OCI-LY3 (cell line): ENCODE measurements at regions not wholly inside any gene's neighbourhood (a gene's known extent, or its start where the extent isn't known, plus 50 kb on each side); places are given as distances from the start of the nearest gene placed in this dataset.

Source experiments
- H2AFZ ChIP-seq: fragments of 200-600, 300-600 bp; shearing (Covaris generic); 2 replicates; pipeline ENCODE4 v1.6.0; 2014; ENCODE audit warnings: antibody characterized with exemption, low read depth, low read length
- H3K27ac ChIP-seq: fragments of 200-600, 300-600 bp; sonication (generic); 2 replicates; pipeline ENCODE4 v1.5.1; 2014; ENCODE audit warnings: mild to moderate bottlenecking, low read length, moderate library complexity, mixed read lengths
- H3K27me3 ChIP-seq: fragments of 200-600, 300-600 bp; sonication (generic); 2 replicates; pipeline ENCODE4 v1.6.1; 2014; ENCODE audit warnings: low read depth, low read length, mixed read lengths
- H3K36me3 ChIP-seq: fragments of 200-600, 300-600 bp; sonication (generic); replicated peaks from 2 replicates; pipeline ENCODE3; 2014; ENCODE audit warnings: low read depth, low read length, mixed read lengths
- H3K4me1 ChIP-seq: fragments of 300-600, 200-600 bp; sonication (generic); 2 replicates; pipeline ENCODE4 v1.6.1; 2014; ENCODE audit warnings: low read length, mixed read lengths
- H3K4me2 ChIP-seq: fragments of 200-600, 300-600 bp; sonication (generic); 2 replicates; pipeline ENCODE4 v1.6.1; 2014; ENCODE audit warnings: low read length, mixed read lengths
- H3K4me3 ChIP-seq: fragments of 300-600, 200-600 bp; sonication (generic); 2 replicates; pipeline ENCODE4 v1.5.1; 2014; ENCODE audit warnings: antibody characterized with exemption, mild to moderate bottlenecking, low read length, moderate library complexity
- H3K79me2 ChIP-seq: fragments of 300-600, 200-600 bp; shearing (Covaris generic); 2 replicates; pipeline ENCODE4 v1.6.1; 2014; ENCODE audit warnings: mild to moderate bottlenecking, low read length, mixed read lengths
- H3K9ac ChIP-seq: fragments of 300-600, 200-600 bp; shearing (Covaris generic); 2 replicates; pipeline ENCODE4 v1.6.0; 2014; ENCODE audit warnings: mild to moderate bottlenecking, low read length, moderate library complexity
- H3K9me3 ChIP-seq: fragments of 200-600, 300-600 bp; shearing (Covaris generic); 2 replicates; pipeline ENCODE4 v1.6.1; 2014; ENCODE audit warnings: low read length, mixed read lengths; ENCODE audit not compliant: insufficient read depth
- H4K20me1 ChIP-seq: fragments of 200-600, 300-600 bp; sonication (generic); 2 replicates; pipeline ENCODE4 v1.6.1; 2016; ENCODE audit warnings: low read length, mixed read lengths; ENCODE audit not compliant: insufficient read depth
- CTCF ChIP-seq: fragments of 200-600, 300-600 bp; sonication (generic); IDR thresholded peaks from 2 replicates; pipeline ENCODE4 v1.5.1; 2014; ENCODE audit warnings: antibody characterized with exemption, low read length, low read depth
- EZH2phosphoT487 ChIP-seq: fragments of 200-600 bp; shearing (Covaris generic); IDR thresholded peaks from 2 replicates; pipeline ENCODE4 v1.6.1; 2018; ENCODE audit warnings: antibody characterized with exemption, mixed run types, low read depth

DNA sequence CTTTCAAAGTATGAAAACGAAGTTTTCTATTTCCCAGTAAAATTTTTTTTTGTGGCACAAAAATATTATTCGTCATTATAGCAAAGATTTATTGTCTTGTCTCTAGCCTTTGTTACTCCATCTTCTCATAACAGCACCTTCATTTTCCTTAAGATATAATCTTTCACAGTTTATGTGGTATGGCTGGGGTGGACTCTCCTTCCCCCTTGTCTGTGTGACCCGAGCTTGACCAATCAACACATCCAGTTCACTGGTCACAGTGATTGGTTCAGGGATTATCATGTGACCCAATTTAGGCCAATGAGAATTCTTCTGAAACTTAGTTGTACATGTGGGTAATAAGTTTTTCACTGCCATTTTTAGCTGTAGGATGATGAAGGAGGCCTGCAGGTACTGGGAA, 71.2 kb upstream of the DCBLD2 start:
- Histone ChIP-seq H4K20me1 (no peaks in the 10 kb centered on the region), H3K36me3 (no peaks in the 10 kb centered on the region), H3K4me2 (no peak overlapping the region), H3K9ac (no peak overlapping the region), H3K9me3 (no peaks in the 10 kb centered on the region), H3K79me2 (no peaks in the 10 kb centered on the region), H3K27ac (no peak overlapping the region), H2AFZ (no peak overlapping the region), H3K4me1 (no peaks in the 10 kb centered on the region), H3K27me3 (no peaks in the 10 kb centered on the region), H3K4me3 (no peak overlapping the region)
- TF ChIP-seq CTCF, result no peak
- TF ChIP-seq EZH2phosphoT487, result no peak

DNA sequence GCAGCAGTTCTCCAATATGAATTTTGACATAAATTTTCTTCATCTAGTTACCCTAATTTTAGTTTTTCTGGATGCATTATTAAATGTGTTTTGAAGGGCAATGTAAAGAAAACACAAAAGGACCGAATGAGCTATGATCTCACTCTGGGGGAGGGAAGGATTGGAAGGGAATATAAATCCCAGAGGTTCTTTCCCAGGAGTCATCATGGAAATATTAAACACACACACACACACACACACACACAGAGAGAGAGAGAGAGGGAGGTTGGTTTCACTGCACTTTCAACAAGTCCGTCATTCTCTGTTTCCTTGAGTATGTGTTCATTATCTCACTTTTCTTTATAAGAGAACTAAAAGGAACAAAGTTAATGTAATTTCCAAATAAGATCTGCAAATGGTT, 70.7 kb upstream of the DCBLD2 start:
- Histone ChIP-seq H2AFZ (no peak overlapping the region), H3K9me3 (no peaks in the 10 kb centered on the region), H3K4me2 (no peak overlapping the region), H3K9ac (no peak overlapping the region), H3K36me3 (no peaks in the 10 kb centered on the region), H3K27me3 (no peaks in the 10 kb centered on the region), H3K79me2 (no peaks in the 10 kb centered on the region), H3K27ac (no peak overlapping the region), H4K20me1 (no peaks in the 10 kb centered on the region), H3K4me3 (no peak overlapping the region), H3K4me1 (no peaks in the 10 kb centered on the region)
- TF ChIP-seq EZH2phosphoT487, result no peak
- TF ChIP-seq CTCF, result no peak

DNA sequence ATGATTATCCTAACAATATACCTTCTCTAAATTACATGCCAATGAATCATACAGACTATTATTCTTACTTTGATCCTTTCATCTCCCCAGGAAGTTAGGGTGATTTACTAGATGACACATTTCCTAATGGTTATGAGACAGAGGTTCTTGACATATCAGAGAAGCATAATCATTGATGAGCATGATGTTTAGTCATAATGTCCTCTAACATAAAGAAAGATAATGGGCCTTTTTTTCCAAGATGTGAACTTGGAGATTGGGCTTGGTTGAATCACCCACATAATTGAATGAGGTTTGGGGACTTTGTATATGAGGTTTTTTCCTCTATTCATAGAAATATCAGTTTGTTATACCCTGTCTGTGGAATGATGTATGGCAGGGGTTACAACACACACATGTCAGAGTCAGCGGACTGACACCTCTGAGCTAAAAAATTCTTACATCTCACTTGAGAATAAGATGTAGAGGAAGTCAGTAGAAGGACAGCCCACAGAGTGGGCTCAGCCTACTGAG, 69.7 kb upstream of the DCBLD2 start:
- Histone ChIP-seq H4K20me1 (no peaks in the 10 kb centered on the region), H3K9me3 (no peaks in the 10 kb centered on the region), H3K4me2 (no peak overlapping the region), H3K27me3 (no peaks in the 10 kb centered on the region), H2AFZ (no peak overlapping the region), H3K9ac (no peak overlapping the region), H3K27ac (no peak overlapping the region), H3K4me1 (no peaks in the 10 kb centered on the region), H3K36me3 (no peaks in the 10 kb centered on the region), H3K4me3 (no peak overlapping the region), H3K79me2 (no peaks in the 10 kb centered on the region)
- TF ChIP-seq EZH2phosphoT487, result no peak
- no peak for TF ChIP-seq CTCF

DNA sequence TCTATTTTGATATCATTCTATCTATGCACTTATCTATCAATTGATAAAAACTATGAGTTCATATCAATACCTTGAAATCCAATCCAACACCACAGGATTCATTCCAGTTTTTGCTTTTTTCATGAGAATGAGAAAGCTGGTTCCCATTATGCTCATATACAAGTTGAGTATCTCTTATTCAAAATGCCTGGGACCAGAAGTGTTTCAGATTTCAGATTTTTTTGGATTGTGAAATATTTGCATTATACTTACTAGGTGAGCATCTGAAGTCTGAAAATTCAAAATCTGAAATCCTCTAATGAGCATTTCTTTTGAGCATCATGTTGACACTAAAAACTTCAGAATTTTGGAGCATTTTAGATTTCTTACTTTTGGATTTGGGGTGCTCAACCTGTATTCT, 67.8 kb upstream of the DCBLD2 start:
- TF ChIP-seq CTCF, result no peak
- no peak for TF ChIP-seq EZH2phosphoT487
- no peaks in the 10 kb centered on the region for H3K9me3 ChIP-seq
- no peak overlapping the region for H2AFZ ChIP-seq
- H3K27me3 ChIP-seq, result no peaks in the 10 kb centered on the region
- H3K4me1 ChIP-seq, result no peaks in the 10 kb centered on the region
- H3K79me2 ChIP-seq, result no peaks in the 10 kb centered on the region
- no peak overlapping the region for H3K9ac ChIP-seq
- no peaks in the 10 kb centered on the region for H4K20me1 ChIP-seq
- H3K36me3 ChIP-seq, result no peaks in the 10 kb centered on the region
- no peak overlapping the region for H3K4me2 ChIP-seq
- H3K4me3 ChIP-seq, result no peak overlapping the region
- H3K27ac ChIP-seq, result no peak overlapping the region
